ENCODE measurements at regions not wholly inside any gene's neighbourhood (a gene's known extent, or its start where the extent isn't known, plus 50 kb on each side); places are given as distances from the start of the nearest gene placed in this dataset.

- no peak for TF ChIP-seq ZFX (IDR thresholded peaks at IDR 0.05)
- TF ChIP-seq, protein P1, sequence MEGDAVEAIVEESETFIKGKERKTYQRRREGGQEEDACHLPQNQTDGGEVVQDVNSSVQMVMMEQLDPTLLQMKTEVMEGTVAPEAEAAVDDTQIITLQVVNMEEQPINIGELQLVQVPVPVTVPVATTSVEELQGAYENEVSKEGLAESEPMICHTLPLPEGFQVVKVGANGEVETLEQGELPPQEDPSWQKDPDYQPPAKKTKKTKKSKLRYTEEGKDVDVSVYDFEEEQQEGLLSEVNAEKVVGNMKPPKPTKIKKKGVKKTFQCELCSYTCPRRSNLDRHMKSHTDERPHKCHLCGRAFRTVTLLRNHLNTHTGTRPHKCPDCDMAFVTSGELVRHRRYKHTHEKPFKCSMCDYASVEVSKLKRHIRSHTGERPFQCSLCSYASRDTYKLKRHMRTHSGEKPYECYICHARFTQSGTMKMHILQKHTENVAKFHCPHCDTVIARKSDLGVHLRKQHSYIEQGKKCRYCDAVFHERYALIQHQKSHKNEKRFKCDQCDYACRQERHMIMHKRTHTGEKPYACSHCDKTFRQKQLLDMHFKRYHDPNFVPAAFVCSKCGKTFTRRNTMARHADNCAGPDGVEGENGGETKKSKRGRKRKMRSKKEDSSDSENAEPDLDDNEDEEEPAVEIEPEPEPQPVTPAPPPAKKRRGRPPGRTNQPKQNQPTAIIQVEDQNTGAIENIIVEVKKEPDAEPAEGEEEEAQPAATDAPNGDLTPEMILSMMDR (conservative IDR thresholded peaks at IDR 0.05): no peak
Measured at GRCh38 chr4:124807421-124807820, 94.9 kb upstream of the ANKRD50 start.
